Rectal smooth muscle tissue (tissue), 1 donor: ENCODE measurements at regions not wholly inside any gene's neighbourhood (a gene's known extent, or its start where the extent isn't known, plus 50 kb on each side); places are given as distances from the start of the nearest gene placed in this dataset.
"Not testable (repeated sequence)": the region's sequence is repeated elsewhere in the genome, so short reads cannot be mapped to it uniquely, and the experiment has no call there.

Experiments
- H3K27ac ChIP-seq: one replicate; pipeline ENCODE4 v1.7.0; 2013; ENCODE audit warnings: low read depth, low read length, inconsistent platforms
- H3K27me3 ChIP-seq: one replicate; pipeline ENCODE4 v1.7.0; 2013; ENCODE audit warnings: low read length; ENCODE audit not compliant: control insufficient read depth, insufficient read depth
- H3K36me3 ChIP-seq: one replicate; pipeline ENCODE4 v1.7.0; 2013; ENCODE audit warnings: low read length; ENCODE audit not compliant: control insufficient read depth, insufficient read depth
- H3K4me1 ChIP-seq: one replicate; pipeline ENCODE4 v1.7.0; 2013; ENCODE audit warnings: low read length; ENCODE audit not compliant: control insufficient read depth, insufficient read depth
- H3K4me3 ChIP-seq: one replicate; pipeline ENCODE4 v1.7.0; 2013; ENCODE audit warnings: low read length
- H3K9ac ChIP-seq: one replicate; pipeline ENCODE4 v1.7.0; 2013; ENCODE audit warnings: low read length

GRCh38 chr13:90039516-90039915 lies 1308.0 kb upstream of the MIR17HG start:
- no peak overlapping the region for H3K9ac ChIP-seq
- no peaks in the 10 kb centered on the region for H3K36me3 ChIP-seq
- no peaks in the 10 kb centered on the region for H3K27me3 ChIP-seq
- H3K27ac ChIP-seq = no peak overlapping the region
- no peak overlapping the region for H3K4me3 ChIP-seq
- no peaks in the 10 kb centered on the region for H3K4me1 ChIP-seq

- H3K27ac ChIP-seq = no peak overlapping the region
- H3K4me3 ChIP-seq = no peak overlapping the region
These were observed 1299.9 kb upstream of the MIR17HG start for GRCh38 chr13:90047600-90047999.

GRCh38 chr13:90049989-90050671 lies 1297.4 kb upstream of the MIR17HG start:
- Histone ChIP-seq H3K27me3 (no peaks in the 10 kb centered on the region), H3K4me1 (no peaks in the 10 kb centered on the region), H3K27ac (no peak overlapping the region), H3K36me3 (no peaks in the 10 kb centered on the region), H3K4me3 (no peak overlapping the region), H3K9ac (no peak overlapping the region)

More at GRCh38 chr13:90047600-90047999, 1299.9 kb upstream of the MIR17HG start:
- no peaks in the 10 kb centered on the region for H3K27me3 ChIP-seq
- H3K36me3 ChIP-seq = no peaks in the 10 kb centered on the region
- H3K9ac ChIP-seq = no peak overlapping the region
- H3K4me1 ChIP-seq = no peaks in the 10 kb centered on the region

GRCh38 chr13:90055121-90055520 lies 1292.4 kb upstream of the MIR17HG start:
- Histone ChIP-seq H3K27ac (no peak overlapping the region), H3K36me3 (no peaks in the 10 kb centered on the region), H3K9ac (no peak overlapping the region), H3K4me1 (no peaks in the 10 kb centered on the region), H3K4me3 (no peak overlapping the region), H3K27me3 (no peaks in the 10 kb centered on the region)

- Histone ChIP-seq H3K9ac (no peak overlapping the region), H3K27ac (no peak overlapping the region), H3K27me3 (no peaks in the 10 kb centered on the region), H3K36me3 (no peaks in the 10 kb centered on the region), H3K4me1 (no peaks in the 10 kb centered on the region), H3K4me3 (no peak overlapping the region)
These were observed 1291.7 kb upstream of the MIR17HG start for GRCh38 chr13:90055760-90056159.

GRCh38 chr13:90064226-90064625 lies 1283.3 kb upstream of the MIR17HG start:
- not testable (repeated sequence) for H3K4me3 ChIP-seq, H3K9ac ChIP-seq, H3K36me3 ChIP-seq, H3K4me1 ChIP-seq, H3K27ac ChIP-seq, H3K27me3 ChIP-seq

- Histone ChIP-seq H3K4me3 (no peak overlapping the region), H3K27me3 (no peaks in the 10 kb centered on the region), H3K4me1 (no peaks in the 10 kb centered on the region), H3K27ac (no peak overlapping the region), H3K9ac (no peak overlapping the region), H3K36me3 (no peaks in the 10 kb centered on the region)
These were observed 1278.8 kb upstream of the MIR17HG start for GRCh38 chr13:90068658-90069057.

- Histone ChIP-seq H3K36me3 (no peaks in the 10 kb centered on the region), H3K4me3 (no peak overlapping the region), H3K4me1 (no peaks in the 10 kb centered on the region), H3K27ac (no peak overlapping the region), H3K27me3 (no peaks in the 10 kb centered on the region), H3K9ac (no peak overlapping the region)
These were observed 1277.1 kb upstream of the MIR17HG start for GRCh38 chr13:90070362-90070761.

- no peaks in the 10 kb centered on the region for H3K36me3 ChIP-seq
- no peaks in the 10 kb centered on the region for H3K4me1 ChIP-seq
- no peak overlapping the region for H3K9ac ChIP-seq
- H3K27me3 ChIP-seq = no peaks in the 10 kb centered on the region
- no peak overlapping the region for H3K4me3 ChIP-seq
- no peak overlapping the region for H3K27ac ChIP-seq
These were observed 1276.5 kb upstream of the MIR17HG start for GRCh38 chr13:90070837-90071525.

- Histone ChIP-seq H3K4me1 (no peaks in the 10 kb centered on the region), H3K4me3 (no peak overlapping the region), H3K27me3 (no peaks in the 10 kb centered on the region), H3K36me3 (no peaks in the 10 kb centered on the region), H3K9ac (no peak overlapping the region), H3K27ac (no peak overlapping the region)
These were observed 1262.7 kb upstream of the MIR17HG start for GRCh38 chr13:90084684-90085290.

- H3K9ac ChIP-seq = no peak overlapping the region
- H3K27me3 ChIP-seq = no peaks in the 10 kb centered on the region
- no peak overlapping the region for H3K4me3 ChIP-seq
- H3K36me3 ChIP-seq = no peaks in the 10 kb centered on the region
- H3K27ac ChIP-seq = no peak overlapping the region
- H3K4me1 ChIP-seq = no peaks in the 10 kb centered on the region
These were observed 1258.4 kb upstream of the MIR17HG start for GRCh38 chr13:90089051-90089450.

GRCh38 chr13:90091611-90092010 lies 1255.9 kb upstream of the MIR17HG start:
- H3K27ac ChIP-seq = no peak overlapping the region
- no peak overlapping the region for H3K9ac ChIP-seq
- H3K36me3 ChIP-seq = no peaks in the 10 kb centered on the region
- no peak overlapping the region for H3K4me3 ChIP-seq
- H3K4me1 ChIP-seq = no peaks in the 10 kb centered on the region
- no peaks in the 10 kb centered on the region for H3K27me3 ChIP-seq
